HepG2 (cell line): ENCODE measurements at regions not wholly inside any gene's neighbourhood (a gene's known extent, or its start where the extent isn't known, plus 50 kb on each side); places are given as distances from the start of the nearest gene placed in this dataset.

Experiments used
- ATAC-seq: fragments of 200-7000 bp; cut with Tn5 transposase; 3 replicates; pipeline ENCODE4 v1.9.1; 2020; ENCODE audit warnings: mild to moderate bottlenecking, moderate library complexity
- BruUV-seq: library from RNA; stranded (reverse); fragments of 400-500 nt; replicated peaks from 2 replicates; lab custom pipeline; 2021; lab: Mats Ljungman, UMichigan
- CTCF ChIA-PET: fragments of 300-600 bp; formaldehyde crosslinking; extraction: SDS; loops from one replicate; lab custom pipeline; 2021; ENCODE audit warnings: low total read pairs, inconsistent platforms, low intra/inter-chr PET ratio; lab: Yijun Ruan, JAX
- POLR2A ChIA-PET: fragments of 350-600 bp; sonication (Branson Sonifier 250); formaldehyde crosslinking; loops from one replicate; lab custom pipeline; 2020; ENCODE audit warnings: antibody characterized with exemption, inconsistent platforms; lab: Yijun Ruan, JAX
- DNase-seq: peaks from one replicate; pipeline ENCODE4 v3.0.0-alpha.2; 2015; ENCODE audit warnings: low spot score
- FAIRE-seq: peaks from 3 replicates; lab custom pipeline; 2011; peaks lifted over from hg19 to GRCh38; lab: Jason Lieb, UNC
- H2AFZ ChIP-seq: one replicate; pipeline ENCODE4 v1.6.1; 2011; ENCODE audit warnings: low read length, inconsistent platforms
- H3K27ac ChIP-seq: fragments of 300-600 bp; 3 replicates; pipeline ENCODE4 v1.8.0; 2011; ENCODE audit warnings: mixed run types, mild to moderate bottlenecking, mixed read lengths, low read length, inconsistent platforms; ENCODE audit not compliant: insufficient read depth; ENCODE audit errors: extremely low read length
- H3K27me3 ChIP-seq, 2 experiments: fragments of 200-600 bp in 1 of 2; 2 replicates in 1 of 2; 3 replicates in 1 of 2; pipeline versions ENCODE4 v1.6.0 to v1.8.0; 2011; ENCODE audit warnings: low read length in 2 of 2, mild to moderate bottlenecking in 2 of 2, moderate library complexity in 2 of 2, inconsistent platforms in 1 of 2; ENCODE audit not compliant: insufficient read depth in 2 of 2, control insufficient read depth in 1 of 2
- H3K36me3 ChIP-seq, 2 experiments: fragments of 200-600 bp in 1 of 2; replicated peaks in 1 of 2; 2 replicates in 1 of 2; 3 replicates in 1 of 2; pipeline versions ENCODE4 v1.5.1 to v1.8.0; 2011; ENCODE audit warnings: low read length in 2 of 2, inconsistent platforms in 1 of 2; ENCODE audit not compliant: insufficient read depth in 2 of 2, control insufficient read depth in 1 of 2
- H3K4me1 ChIP-seq: 2 replicates; pipeline ENCODE4 v1.5.1; 2012; ENCODE audit warnings: low read length, inconsistent platforms; ENCODE audit not compliant: insufficient read depth
- H3K4me2 ChIP-seq: 2 replicates; pipeline ENCODE4 v1.6.0; 2011; ENCODE audit warnings: low read depth, low read length, inconsistent platforms
- H3K4me3 ChIP-seq, 3 experiments: fragments of 200-600 bp in 1 of 3; sonication (generic), shearing (Covaris generic) in 1 of 3; replicated peaks in 1 of 3; 2 replicates each; pipeline ENCODE4 v1.5.1; 2011 to 2016; ENCODE audit warnings: low read length in 3 of 3, inconsistent platforms in 2 of 3, low read depth in 2 of 3, mild to moderate bottlenecking in 2 of 3, control low read depth in 1 of 3, mixed read lengths in 1 of 3; ENCODE audit not compliant: insufficient read depth in 1 of 3
- H3K79me2 ChIP-seq: one replicate; pipeline ENCODE4 v1.6.1; 2011; ENCODE audit warnings: low read length, inconsistent platforms; ENCODE audit not compliant: insufficient read depth
- H3K9ac ChIP-seq: 2 replicates; pipeline ENCODE4 v1.6.0; 2011; ENCODE audit warnings: mild to moderate bottlenecking, low read depth, low read length, inconsistent platforms; ENCODE audit not compliant: insufficient read depth
- H3K9me3 ChIP-seq: 2 replicates; pipeline ENCODE4 v1.5.1; 2012; ENCODE audit warnings: mild to moderate bottlenecking, low read length
- H4K20me1 ChIP-seq: 2 replicates; pipeline ENCODE4 v1.6.0; 2011; ENCODE audit warnings: inconsistent platforms, mild to moderate bottlenecking, low read length, moderate library complexity; ENCODE audit not compliant: insufficient read depth
- DBP ChIP-seq: sonication (generic); formaldehyde crosslinking; IDR thresholded peaks from 2 replicates; pipeline ENCODE4 v1.4.0; 2020; ENCODE audit warnings: missing genetic modification reagents; ENCODE audit errors: not compliant biosample characterization
- FOXC1 ChIP-seq: sonication (generic); formaldehyde crosslinking; IDR thresholded peaks from 2 replicates; pipeline ENCODE4 v1.8.0; 2022; ENCODE audit warnings: mild to moderate bottlenecking, missing genetic modification reagents, borderline replicate concordance
- HOXA9 ChIP-seq: sonication (generic); formaldehyde crosslinking; IDR thresholded peaks from 2 replicates; pipeline ENCODE4 v1.8.1; 2022; ENCODE audit warnings: missing genetic modification reagents, mild to moderate bottlenecking, moderate library complexity, borderline replicate concordance
- NFYB ChIP-seq: sonication (generic); formaldehyde crosslinking; IDR thresholded peaks from 2 replicates; pipeline ENCODE4 v1.4.0; 2020; ENCODE audit warnings: missing genetic modification reagents
- PRDM10 ChIP-seq: sonication (generic); formaldehyde crosslinking; IDR thresholded peaks from 2 replicates; pipeline ENCODE4 v1.4.0; 2020; ENCODE audit warnings: low read depth, missing genetic modification reagents
- REL ChIP-seq: sonication (generic); formaldehyde crosslinking; conservative IDR thresholded peaks from 2 replicates; pipeline ENCODE4 v1.8.0; 2022; ENCODE audit warnings: mild to moderate bottlenecking, missing genetic modification reagents, moderate library complexity
- REPIN1 ChIP-seq: sonication (generic); formaldehyde crosslinking; IDR thresholded peaks from 2 replicates; pipeline ENCODE4 v1.8.0; 2022; ENCODE audit warnings: missing genetic modification reagents, low read depth, mild to moderate bottlenecking, borderline replicate concordance
- SAFB2 ChIP-seq: sonication (generic); formaldehyde crosslinking; IDR thresholded peaks from 2 replicates; pipeline ENCODE4 v1.5.1; 2020; ENCODE audit warnings: missing genetic modification reagents, low read depth, mild to moderate bottlenecking, borderline replicate concordance
- STAG1 ChIP-seq: sonication (generic); formaldehyde crosslinking; IDR thresholded peaks from 2 replicates; pipeline ENCODE4 v1.4.0; 2020; ENCODE audit warnings: missing genetic modification reagents
- TFE3 ChIP-seq: IDR thresholded peaks from 2 replicates; pipeline ENCODE4 v1.6.1; 2016
- ZNF687 ChIP-seq: sonication (generic); formaldehyde crosslinking; IDR thresholded peaks from 2 replicates; pipeline ENCODE4 v1.5.1; 2020; ENCODE audit warnings: mild to moderate bottlenecking, missing genetic modification reagents, moderate library complexity
- WGBS: methylation state at CpG from one replicate; pipeline ENCODE4 v1.1.6; 2017; ENCODE audit warnings: low lambda C conversion rate; 5-methylcytosine and 5-hydroxymethylcytosine counted together
- in situ Hi-C: cut with HindIII; loops from 2 replicates; pipeline ENCODE4 v1.10.0; 2017; ENCODE audit warnings: low pct_unique_long_range_greater_than_20kb; ENCODE audit not compliant: extremely low pct_ligation_motif_present
- intact Hi-C: fragments of 100-400 bp; cut with micrococcal nuclease; formaldehyde crosslinking; loops from one replicate; pipeline ENCODE4 v1.10.0; 2022; ENCODE audit not compliant: unreplicated experiment

GRCh38 chr13:80923907-80924306, 583.0 kb upstream of the SPRY2 start (continued):
- no peak for TF ChIP-seq PRDM10 (CRISPR knock-in tag)
- TF ChIP-seq FOXC1, result no peak
- no peak for TF ChIP-seq NFYB
- no peak for TF ChIP-seq ZNF687

GRCh38 chr13:80921971-80922370, 581.0 kb upstream of the SPRY2 start:
- ATAC-seq, result no peak
- ChIA-PET CTCF (no interaction called here), POLR2A (no interaction called here)
- DNase-seq, result no peak
- Histone ChIP-seq H3K9me3 (no peaks in the 10 kb centered on the region), H3K4me3 (no peak overlapping the region), H3K27ac (no peak overlapping the region), H3K4me2 (no peak overlapping the region), H2AFZ (no peak overlapping the region), H3K27me3 (no peaks in the 10 kb centered on the region; a peak in 1 of 5 replicates), H3K36me3 (no peaks in the 10 kb centered on the region), H3K79me2 (no peaks in the 10 kb centered on the region), H3K4me1 (no peaks in the 10 kb centered on the region), H4K20me1 (no peaks in the 10 kb centered on the region), H3K9ac (no peak overlapping the region)
- in situ Hi-C loops (no loop called here), intact Hi-C loops (no loop called here)
- no TSS peak for BruUV-seq
- TF ChIP-seq SAFB2 (CRISPR knock-in tag) (no peak), REPIN1 (CRISPR knock-in tag) (no peak), DBP (no peak), REL (no peak), TFE3 (CRISPR knock-in tag) (no peak), HOXA9 (CRISPR knock-in tag) (no peak), STAG1 (CRISPR knock-in tag) (no peak)
- no peak for FAIRE-seq
- 45% methylated on average over 2 of the region's 2 CpGs for WGBS
